Tibial nerve (tissue), 4 donors: ENCODE measurements at regions not wholly inside any gene's neighbourhood (a gene's known extent, or its start where the extent isn't known, plus 50 kb on each side); places are given as distances from the start of the nearest gene placed in this dataset.

Experiments used
- DNase-seq, 2 donors: peaks; one replicate each; pipeline ENCODE4 v3.0.0-alpha.2; 2019; ENCODE audit warnings: low spot score in 2 of 2
- H3K27ac ChIP-seq, 4 donors: fragments of 200-600 bp; sonication (generic) in 3 of 4; one replicate each; pipeline ENCODE4 v1.5.1; 2017 to 2019; ENCODE audit warnings: mild to moderate bottlenecking in 1 of 4
- H3K27me3 ChIP-seq, 2 donors: fragments of 200-600 bp; sonication (generic) in 1 of 2; one replicate each; pipeline versions ENCODE4 v1.5.1 to v1.6.0; 2017 to 2019
- H3K36me3 ChIP-seq, 3 donors: fragments of 200-600 bp; sonication (generic); one replicate each; pipeline ENCODE4 v1.5.1; 2018 to 2019
- H3K4me1 ChIP-seq, 4 donors: fragments of 200-600 bp; sonication (generic) in 3 of 4; one replicate each; pipeline ENCODE4 v1.5.1; 2017 to 2019
- H3K4me3 ChIP-seq, 4 donors: fragments of 200-600 bp; sonication (generic) in 3 of 4; one replicate each; pipeline ENCODE4 v1.5.1; 2017 to 2019; ENCODE audit warnings: mild to moderate bottlenecking in 1 of 4, moderate library complexity in 1 of 4
- H3K9me3 ChIP-seq, 4 donors: fragments of 200-600 bp; sonication (generic) in 3 of 4; one replicate each; pipeline ENCODE4 v1.5.1; 2017 to 2019
- CTCF ChIP-seq, 5 experiments: fragments of 200-600 bp in 3 of 5; fragments of 450-650 bp in 2 of 5; sonication (generic) in 3 of 5; IDR thresholded peaks; one replicate each; pipeline ENCODE4 v1.5.1; 2016 to 2019; ENCODE audit warnings: antibody characterized with exemption in 5 of 5, mild to moderate bottlenecking in 3 of 5, moderate library complexity in 2 of 5
- EP300 ChIP-seq, 2 donors: sonication (generic); formaldehyde crosslinking; IDR thresholded peaks; one replicate each; pipeline ENCODE4 v1.6.1; 2017; ENCODE audit warnings: antibody characterized with exemption in 2 of 2, mild to moderate bottlenecking in 1 of 2
- POLR2A ChIP-seq, 2 donors: fragments of 450-650 bp; IDR thresholded peaks; one replicate each; pipeline ENCODE4 v1.6.1; 2017; ENCODE audit warnings: antibody characterized with exemption in 2 of 2, mild to moderate bottlenecking in 2 of 2, moderate library complexity in 2 of 2
- WGBS, 2 donors: methylation state at CpG; one replicate each; pipeline ENCODE4 v1.1.5; 2018; 5-methylcytosine and 5-hydroxymethylcytosine counted together

GRCh38 chr14:25953532-25954139, 644.2 kb downstream of the NOVA1 start:
- no peak overlapping the region for H3K4me3 ChIP-seq
- peak; percentile 29 to 36 for DNase-seq
- H3K27ac ChIP-seq: no peak overlapping the region
- H3K4me1 ChIP-seq: peaks cover 0 to 4% (median 0%) of the 10 kb centered on the region in 4 donors
- peaks cover 0 to 3% (median 0%) of the 10 kb centered on the region in 4 donors for H3K9me3 ChIP-seq
- H3K27me3 ChIP-seq: no peaks in the 10 kb centered on the region
- H3K36me3 ChIP-seq: no peaks in the 10 kb centered on the region
- TF ChIP-seq CTCF (IDR thresholded peaks at IDR 0.05) (no peak), EP300 (IDR thresholded peaks at IDR 0.05) (no peak), POLR2A (IDR thresholded peaks at IDR 0.05) (no peak)
- 49 to 53% methylated on average over 5 of the region's 5 CpGs for WGBS, 2 donors

DNA sequence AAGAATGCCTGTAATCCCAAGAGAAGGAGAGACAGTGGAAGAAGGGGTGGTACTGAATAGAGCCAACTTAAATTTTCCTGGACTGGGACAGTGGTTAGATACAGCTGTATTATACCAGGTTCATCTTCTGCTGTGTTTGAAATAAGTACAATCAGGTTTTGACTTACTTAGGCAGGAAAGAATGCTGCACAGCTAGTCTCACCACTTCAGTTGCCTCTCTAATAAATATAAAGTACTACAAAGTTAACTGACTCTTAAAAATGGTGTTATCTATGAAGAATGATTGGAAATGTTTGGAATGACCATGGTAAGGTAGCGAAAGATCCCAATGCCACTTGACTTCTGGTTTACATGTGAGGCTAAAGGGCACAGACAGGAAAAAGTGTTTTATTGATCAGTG, 652.1 kb downstream of the NOVA1 start:
- Histone ChIP-seq H3K27ac (no peak overlapping the region), H3K36me3 (no peaks in the 10 kb centered on the region), H3K4me1 (no peaks in the 10 kb centered on the region), H3K9me3 (no peaks in the 10 kb centered on the region), H3K4me3 (no peak overlapping the region), H3K27me3 (no peaks in the 10 kb centered on the region)
- TF ChIP-seq POLR2A (IDR thresholded peaks at IDR 0.05) (no peak), EP300 (IDR thresholded peaks at IDR 0.05) (no peak), CTCF (IDR thresholded peaks at IDR 0.05) (no peak)
- DNase-seq: no peak
- 86 to 96% methylated on average over 1 of the region's 1 CpG for WGBS, 2 donors

DNA sequence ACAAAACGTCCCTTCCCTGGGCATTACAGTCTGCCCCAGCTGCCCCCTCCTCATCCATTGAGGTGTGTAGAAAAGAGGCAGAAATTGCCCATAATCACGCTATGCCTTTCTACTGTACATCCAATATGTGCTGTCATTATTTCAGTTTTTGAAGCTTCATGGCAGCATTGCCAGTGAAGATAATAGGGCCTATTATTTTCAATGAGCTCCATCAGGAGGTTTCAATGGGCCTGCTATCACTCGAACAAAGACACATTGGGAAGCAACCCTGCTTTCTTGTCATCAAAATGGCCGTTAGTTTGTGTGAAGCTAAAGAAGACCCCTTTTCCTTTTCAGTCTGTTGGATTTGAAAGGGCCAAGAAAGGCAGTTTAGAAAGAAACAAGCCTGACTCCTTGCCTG, 653.8 kb downstream of the NOVA1 start:
- Histone ChIP-seq H3K27me3 (no peaks in the 10 kb centered on the region), H3K36me3 (no peaks in the 10 kb centered on the region), H3K9me3 (no peaks in the 10 kb centered on the region), H3K27ac (no peak overlapping the region), H3K4me3 (no peak overlapping the region), H3K4me1 (no peaks in the 10 kb centered on the region)
- no peak for TF ChIP-seq CTCF (IDR thresholded peaks at IDR 0.05)
- no peak for TF ChIP-seq EP300 (IDR thresholded peaks at IDR 0.05)
- no peak for TF ChIP-seq POLR2A (IDR thresholded peaks at IDR 0.05)
- WGBS, 2 donors: 47 to 50% methylated on average over 4 of the region's 4 CpGs
- no peak for DNase-seq

DNA sequence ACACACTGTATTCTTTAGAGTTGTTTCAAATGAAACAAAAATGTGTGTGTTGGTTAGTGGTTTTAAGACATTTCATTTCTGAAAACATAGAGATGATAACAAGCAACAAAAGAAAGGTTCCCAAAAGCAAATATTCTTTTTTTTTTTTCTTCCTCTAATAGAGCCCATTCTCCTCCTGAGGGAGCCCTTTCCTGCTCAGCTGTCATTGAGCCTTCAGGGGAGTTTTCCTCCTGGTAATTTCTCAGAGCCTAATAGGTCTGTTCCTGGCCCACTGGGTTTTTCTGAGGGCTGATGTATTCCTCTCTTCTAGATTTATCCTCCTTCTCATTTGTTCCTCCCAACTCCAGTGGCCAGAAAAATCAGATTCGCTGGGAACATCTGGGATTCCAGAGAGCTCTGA, 654.5 kb downstream of the NOVA1 start:
- no peak for DNase-seq
- no peaks in the 10 kb centered on the region for H3K4me1 ChIP-seq
- TF ChIP-seq POLR2A (IDR thresholded peaks at IDR 0.05) (no peak), EP300 (IDR thresholded peaks at IDR 0.05) (no peak), CTCF (IDR thresholded peaks at IDR 0.05) (no peak)
- no peaks in the 10 kb centered on the region for H3K9me3 ChIP-seq
- H3K27me3 ChIP-seq: no peaks in the 10 kb centered on the region
- WGBS, 2 donors: 89 to 95% methylated on average over 1 of the region's 1 CpG
- no peaks in the 10 kb centered on the region for H3K36me3 ChIP-seq
- H3K4me3 ChIP-seq: no peak overlapping the region
- H3K27ac ChIP-seq: no peak overlapping the region

GRCh38 chr14:25942090-25942489, 655.7 kb downstream of the NOVA1 start:
- Histone ChIP-seq H3K27me3 (no peaks in the 10 kb centered on the region), H3K9me3 (no peaks in the 10 kb centered on the region), H3K4me3 (no peak overlapping the region), H3K4me1 (no peaks in the 10 kb centered on the region), H3K27ac (no peak overlapping the region), H3K36me3 (no peaks in the 10 kb centered on the region)
- no peak for DNase-seq
- 59 to 62% methylated on average over 3 of the region's 3 CpGs for WGBS, 2 donors
- no peak for TF ChIP-seq EP300 (IDR thresholded peaks at IDR 0.05)
- no peak for TF ChIP-seq POLR2A (IDR thresholded peaks at IDR 0.05)
- TF ChIP-seq CTCF (IDR thresholded peaks at IDR 0.05): no peak
